GM12891 (cell line): ENCODE measurements at regions not wholly inside any gene's neighbourhood (a gene's known extent, or its start where the extent isn't known, plus 50 kb on each side); places are given as distances from the start of the nearest gene placed in this dataset.

ENCODE experiments used
- POLR2A ChIP-seq: IDR thresholded peaks from 2 replicates; pipeline ENCODE4 v1.6.1; 2011; ENCODE audit warnings: low read depth, low read length, control low read depth
- POLR2AphosphoS5 ChIP-seq: IDR thresholded peaks from 2 replicates; pipeline ENCODE4 v1.6.1; 2011; ENCODE audit warnings: low read depth, low read length, control low read depth
- TAF1 ChIP-seq: IDR thresholded peaks from 2 replicates; pipeline ENCODE4 v1.6.1; 2011; ENCODE audit warnings: low read depth, low read length, control low read depth

DNA sequence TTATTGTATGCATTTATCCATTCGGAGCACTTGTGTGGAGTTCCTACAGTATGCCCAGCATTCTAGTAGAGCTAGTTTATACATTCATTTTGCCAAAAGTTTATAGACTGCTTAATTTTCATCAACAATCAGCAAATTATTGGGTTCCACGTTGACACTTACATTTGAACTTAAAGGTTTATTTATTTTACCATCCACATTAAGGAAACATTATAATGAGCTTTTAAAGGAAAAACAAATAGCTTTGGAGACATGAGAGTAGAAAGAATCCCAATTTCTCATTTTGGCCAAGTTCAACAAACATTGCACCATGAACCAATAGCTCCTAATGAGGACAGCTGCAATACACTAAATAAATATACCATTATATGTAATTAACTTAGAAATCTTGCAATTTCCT is 501.2 kb upstream of the SMIM21 start:
- no peak for TF ChIP-seq POLR2A
- no peak for TF ChIP-seq TAF1
- no peak for TF ChIP-seq POLR2AphosphoS5
